GM21381 (cell line): ENCODE measurements at regions not wholly inside any gene's neighbourhood (a gene's known extent, or its start where the extent isn't known, plus 50 kb on each side); places are given as distances from the start of the nearest gene placed in this dataset.

ENCODE experiments used
- ATAC-seq: cut with Tn5 transposase; IDR thresholded peaks from one replicate; pipeline ENCODE4 v1.9.1; 2021; ENCODE audit warnings: mild to moderate bottlenecking, moderate library complexity; ENCODE audit not compliant: unreplicated experiment

DNA sequence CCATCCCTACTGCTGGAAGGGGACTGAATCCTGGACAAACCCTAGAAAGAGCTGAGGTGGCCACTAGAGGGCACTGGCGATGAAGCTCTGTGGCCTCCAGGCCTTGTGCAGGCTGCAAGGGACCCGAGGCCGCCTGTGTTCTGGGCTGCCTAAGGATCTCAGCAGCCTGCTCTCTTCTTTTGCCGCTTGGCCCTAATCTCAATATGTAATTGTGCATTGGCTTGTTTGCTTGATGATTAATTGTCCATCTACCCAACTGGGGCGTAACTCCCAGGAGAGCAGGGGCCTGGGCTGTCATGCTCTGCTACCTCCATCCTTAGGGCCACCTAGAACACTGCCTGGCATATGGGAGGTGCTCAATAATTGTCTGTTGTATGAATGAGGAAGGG, 73.8 kb downstream of the SYNE3 start:
- ATAC-seq: peak; percentile 73

DNA sequence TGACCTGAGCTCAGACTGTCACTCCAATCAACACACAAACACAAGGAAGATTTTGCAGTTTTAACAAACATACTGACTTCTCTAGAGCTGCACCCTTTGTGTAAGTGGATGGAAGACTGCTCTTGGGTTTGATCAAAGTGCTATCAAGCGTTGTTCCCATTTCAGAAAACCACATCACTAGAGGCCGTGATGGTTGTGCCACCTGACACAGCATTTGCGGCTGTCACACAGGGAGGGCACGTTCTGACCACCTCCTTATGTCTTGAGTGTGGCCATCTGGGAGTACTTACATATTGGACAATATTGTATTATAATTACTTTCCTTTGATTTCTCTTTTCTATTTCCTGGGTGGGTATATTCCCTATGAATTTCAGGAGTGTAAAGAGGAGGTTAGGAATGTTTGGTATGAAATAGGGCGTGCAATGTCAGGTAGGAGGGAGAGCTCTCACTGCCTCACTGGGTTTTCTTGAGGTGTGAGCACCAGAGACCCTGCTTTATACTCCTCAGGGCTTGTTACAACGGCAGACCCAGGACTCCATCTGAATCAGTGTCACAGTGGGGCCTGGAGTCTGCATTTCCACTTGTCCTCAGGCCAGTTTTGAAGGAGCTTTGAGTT, 74.3 kb downstream of the SYNE3 start:
- ATAC-seq: peak; percentile 27

- no peak for ATAC-seq
Measured at GRCh38 chr14:95440951-95441350, 75.5 kb downstream of the SYNE3 start.

- no peak for ATAC-seq
Measured at GRCh38 chr14:95440496-95440895, 76.0 kb downstream of the SYNE3 start.

DNA sequence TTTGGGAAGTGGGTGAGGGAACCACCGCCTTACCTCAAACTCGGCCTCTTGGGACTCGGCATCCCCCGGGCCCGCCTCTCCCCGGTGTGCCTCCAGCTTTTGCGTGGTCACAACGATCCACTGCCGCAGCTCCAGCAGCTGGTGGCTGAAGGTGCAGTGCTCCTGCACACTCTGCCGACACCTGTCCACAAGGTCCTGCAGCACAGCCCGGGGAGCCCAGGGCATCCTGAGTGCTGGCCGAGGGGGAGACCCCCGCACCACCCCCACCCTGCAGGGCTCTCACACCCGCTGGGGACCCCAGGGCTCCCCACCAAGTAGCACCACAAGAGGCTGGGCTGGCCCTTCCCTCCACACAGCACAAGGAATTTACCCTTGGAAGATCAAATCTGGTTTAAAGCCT, 76.6 kb downstream of the SYNE3 start:
- no peak for ATAC-seq

- ATAC-seq: no peak
Measured at GRCh38 chr14:95437715-95438114, 78.7 kb downstream of the SYNE3 start.

- no peak for ATAC-seq
Measured at GRCh38 chr14:95436354-95436753, 80.1 kb downstream of the SYNE3 start.

GRCh38 chr14:95434121-95434520, 82.3 kb downstream of the SYNE3 start:
- no peak for ATAC-seq

- ATAC-seq: no peak
Measured at GRCh38 chr14:95433094-95433478, 83.4 kb downstream of the SYNE3 start.

- no peak for ATAC-seq
Measured at GRCh38 chr14:95432144-95433093, 84.0 kb downstream of the SYNE3 start.

- ATAC-seq: no peak
Measured at GRCh38 chr14:95431199-95432143, 85.0 kb downstream of the SYNE3 start.

DNA sequence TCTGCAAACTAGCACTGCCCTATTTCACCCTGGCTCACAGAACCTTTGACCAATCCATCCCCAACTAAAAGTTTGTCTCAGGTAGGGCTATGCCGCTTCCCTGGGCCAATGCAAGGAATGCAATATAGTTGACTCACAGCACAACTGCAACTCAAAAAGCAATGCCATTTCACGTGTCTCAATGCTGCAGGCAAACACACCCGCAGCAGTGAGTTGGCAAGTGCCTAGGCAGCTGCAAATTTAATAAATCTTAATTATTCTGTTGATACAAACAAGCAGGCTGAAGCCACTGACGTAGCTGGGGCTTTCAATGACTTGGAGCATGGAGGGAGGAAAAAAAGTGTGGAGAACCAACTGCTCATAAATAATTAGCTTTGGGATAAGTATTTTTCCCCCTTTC, 87.9 kb downstream of the SYNE3 start:
- ATAC-seq: no peak

GRCh38 chr14:95426116-95426475, 90.4 kb downstream of the SYNE3 start:
- ATAC-seq: no peak

DNA sequence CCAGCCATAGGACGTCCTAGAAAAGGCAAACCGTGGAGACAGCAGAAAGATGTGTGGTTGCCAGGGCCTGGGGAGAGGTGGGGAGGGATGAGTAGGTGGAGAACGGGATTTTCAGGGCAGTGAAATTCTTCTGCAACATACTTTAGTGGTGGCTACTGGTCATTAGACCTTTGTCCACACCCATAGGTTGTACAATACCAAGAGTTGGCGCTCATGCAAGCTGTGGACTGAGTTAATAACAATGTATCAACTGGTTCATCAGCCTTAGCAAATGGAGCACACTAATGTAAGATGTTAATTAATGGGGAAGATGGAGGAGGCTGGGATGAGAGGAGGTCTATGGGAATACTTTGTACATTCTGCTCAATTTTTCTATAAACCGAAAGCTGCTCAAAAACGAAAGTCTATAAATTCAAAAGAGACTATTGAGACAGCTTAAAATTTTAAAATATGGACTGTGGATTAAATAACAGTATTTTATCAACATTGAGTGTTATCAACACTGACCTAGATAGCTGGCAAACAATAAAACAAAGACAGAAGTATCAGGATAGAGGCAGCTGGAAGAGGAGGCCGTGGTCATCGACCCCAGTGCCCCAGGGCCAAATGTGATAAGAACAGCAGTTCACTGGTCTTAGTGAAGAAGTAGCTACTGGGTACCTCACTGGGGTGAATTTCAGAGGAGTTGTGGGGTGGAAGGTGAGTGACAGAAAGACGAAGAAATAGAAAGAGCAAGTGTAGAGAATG, 90.9 kb downstream of the SYNE3 start:
- ATAC-seq: no peak

- no peak for ATAC-seq
Measured at GRCh38 chr14:95424529-95424928, 91.9 kb downstream of the SYNE3 start.

DNA sequence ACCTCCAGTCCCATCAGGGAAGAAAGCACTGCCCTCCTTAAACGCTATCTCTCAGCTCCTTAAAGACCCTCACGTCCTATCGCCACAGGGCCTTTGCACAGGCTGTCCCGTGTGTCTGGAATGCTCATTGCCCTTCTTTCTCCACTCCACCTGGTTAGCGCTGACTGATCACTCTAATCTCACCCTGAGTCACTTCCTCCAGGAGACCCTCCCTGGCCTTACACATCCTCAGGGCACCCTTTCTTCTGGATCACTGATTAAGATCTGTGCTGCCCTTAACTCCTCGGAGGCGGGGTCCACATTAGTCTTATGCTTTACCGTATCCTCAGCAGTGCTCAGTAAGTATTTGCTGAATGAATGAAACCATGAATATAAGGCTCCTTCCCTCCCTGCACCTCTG, 94.7 kb downstream of the SYNE3 start:
- ATAC-seq: no peak

- no peak for ATAC-seq
Measured at GRCh38 chr14:95420060-95420459, 96.4 kb downstream of the SYNE3 start.

DNA sequence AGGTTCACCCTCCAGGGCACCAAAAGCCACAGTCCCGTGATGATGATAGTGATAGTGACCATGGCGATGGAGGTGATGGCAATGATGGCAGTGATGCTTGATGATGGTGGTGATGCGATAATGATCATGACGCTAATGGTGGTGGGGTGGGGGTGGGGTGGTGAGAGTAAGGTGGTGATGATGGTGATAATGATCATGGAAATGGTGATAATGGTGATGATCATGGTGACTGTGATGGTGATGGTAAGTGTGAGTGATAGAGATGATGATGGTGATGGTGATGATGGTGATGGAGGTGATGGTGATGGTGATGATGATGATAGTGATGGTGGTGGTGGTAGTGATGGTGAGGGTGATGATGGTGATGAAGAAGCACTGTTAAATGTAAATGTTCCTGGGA, 96.9 kb downstream of the SYNE3 start:
- no peak for ATAC-seq

DNA sequence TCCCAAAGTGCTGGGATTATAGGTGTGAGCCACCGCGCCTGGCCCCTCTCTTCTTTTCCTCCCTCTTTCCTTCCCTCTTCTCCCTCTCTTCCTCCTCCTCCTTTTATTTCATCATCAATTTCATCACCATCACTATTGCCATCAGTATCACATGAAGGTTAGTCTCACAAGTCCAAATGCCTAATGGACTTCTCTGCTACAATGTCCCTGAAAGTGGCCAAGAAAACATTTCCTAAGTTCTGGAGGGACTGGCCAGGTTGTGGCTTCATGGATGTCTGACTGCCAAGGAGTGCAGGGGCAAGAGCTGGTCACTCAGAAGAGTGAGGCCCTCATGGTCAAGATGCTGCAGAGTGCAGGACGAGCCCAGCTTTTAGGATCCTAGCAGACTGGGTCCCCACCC, 97.6 kb downstream of the SYNE3 start:
- ATAC-seq: no peak

DNA sequence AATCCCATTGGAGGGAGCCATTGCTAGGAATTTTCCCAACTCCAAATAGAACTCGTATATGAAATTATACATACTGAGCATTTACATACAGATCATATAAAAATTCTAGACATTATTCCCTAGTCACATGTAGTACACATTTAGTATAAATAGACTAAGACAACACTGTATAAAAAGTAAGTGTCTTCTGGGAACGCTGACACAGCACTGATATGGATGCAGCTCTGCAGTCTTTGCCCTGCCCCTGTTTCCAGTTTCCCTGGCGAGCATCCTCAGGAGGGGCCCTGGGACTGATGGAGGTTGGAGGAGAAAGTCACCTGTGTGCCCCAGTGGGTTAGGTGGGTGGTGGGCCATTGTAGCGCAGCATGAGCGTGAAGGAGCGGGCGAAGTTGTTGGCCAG, 97.8 kb upstream of the CLMN start:
- no peak for ATAC-seq

DNA sequence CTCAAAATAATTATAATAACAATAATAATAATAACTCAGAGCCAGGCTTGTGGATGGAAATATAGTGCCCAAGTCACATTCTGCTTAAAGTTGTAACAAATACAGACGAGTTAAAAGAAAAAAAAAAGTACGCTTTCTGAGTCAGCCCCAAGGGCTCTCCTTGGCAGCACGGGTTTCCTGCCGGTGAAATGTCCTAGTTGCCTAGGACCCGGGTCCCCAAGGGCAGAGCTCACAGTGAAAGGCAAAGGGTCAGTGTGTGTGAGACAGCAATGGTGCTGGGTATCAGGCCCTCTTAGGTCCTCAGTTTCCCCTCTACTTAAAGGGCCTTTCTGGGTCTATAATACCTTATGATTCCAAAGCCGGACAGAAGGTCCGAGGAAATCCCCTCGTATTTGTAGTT, 96.3 kb upstream of the CLMN start:
- no peak for ATAC-seq
